ENCODE measurements at regions not wholly inside any gene's neighbourhood (a gene's known extent, or its start where the extent isn't known, plus 50 kb on each side); places are given as distances from the start of the nearest gene placed in this dataset.

- BruUV-seq (replicated peaks) = no TSS peak
- no peak for TF ChIP-seq CTCF (IDR thresholded peaks at IDR 0.05; ENCODE audit: insufficient read depth in 1 of 2, low read depth in 1 of 2, low read length in 1 of 2, severe bottlenecking in 1 of 2, unreplicated experiment in 1 of 2)
- Histone ChIP-seq H3K36me3 (ENCODE audit: control insufficient read depth, insufficient read depth, low read length) (no peaks in the 10 kb centered on the region), H3K4me3 (ENCODE audit: low read depth, low read length) (no peak overlapping the region), H3K4me1 (no peaks in the 10 kb centered on the region), H3K9me3 (no peaks in the 10 kb centered on the region; the same call in 1 of the 2 replicates), H3K27me3 (replicated peaks; ENCODE audit: control insufficient read depth, insufficient read depth, low read length) (no peaks in the 10 kb centered on the region)
- H3K4me1 Mint-ChIP-seq (ENCODE audit: low read depth, unreplicated experiment) = no peaks in the 10 kb centered on the region
- ChIA-PET POLR2A (no interaction called here), CTCF (no interaction called here)
- no peak overlapping the region for H3K4me3 Mint-ChIP-seq (ENCODE audit: unreplicated experiment)
- H3K27me3 Mint-ChIP-seq (ENCODE audit: insufficient read depth, unreplicated experiment) = no peaks in the 10 kb centered on the region
- H3K36me3 Mint-ChIP-seq (ENCODE audit: insufficient read depth, unreplicated experiment) = no peaks in the 10 kb centered on the region
- peaks cover 35% of the 10 kb centered on the region for H3K9me3 Mint-ChIP-seq (ENCODE audit: unreplicated experiment)
- DNase-seq = no peak
- H3K27ac Mint-ChIP-seq (ENCODE audit: unreplicated experiment) = no peak overlapping the region
- intact Hi-C loops (cut with micrococcal nuclease; ENCODE audit: unreplicated experiment) = no loop called here
These were observed 283.2 kb upstream of the FOXQ1 start for GRCh38 chr6:1028723-1029122.

GRCh38 chr6:1027795-1028569, 283.9 kb upstream of the FOXQ1 start:
- intact Hi-C loops (cut with micrococcal nuclease; ENCODE audit: unreplicated experiment) = no loop called here
- Mint-ChIP-seq H3K27ac (ENCODE audit: unreplicated experiment) (no peak overlapping the region), H3K27me3 (ENCODE audit: insufficient read depth, unreplicated experiment) (no peaks in the 10 kb centered on the region), H3K4me3 (ENCODE audit: unreplicated experiment) (no peak overlapping the region), H3K9me3 (ENCODE audit: unreplicated experiment) (peaks cover 34% of the 10 kb centered on the region), H3K4me1 (ENCODE audit: low read depth, unreplicated experiment) (no peaks in the 10 kb centered on the region), H3K36me3 (ENCODE audit: insufficient read depth, unreplicated experiment) (no peaks in the 10 kb centered on the region)
- Histone ChIP-seq H3K4me3 (ENCODE audit: low read depth, low read length) (no peak overlapping the region), H3K27me3 (replicated peaks; ENCODE audit: control insufficient read depth, insufficient read depth, low read length) (no peaks in the 10 kb centered on the region), H3K9me3 (no peaks in the 10 kb centered on the region; the same call in 1 of the 2 replicates), H3K4me1 (no peaks in the 10 kb centered on the region), H3K36me3 (ENCODE audit: control insufficient read depth, insufficient read depth, low read length) (no peaks in the 10 kb centered on the region)
- no peak for DNase-seq
- CTCF ChIA-PET = no interaction called here
- TF ChIP-seq CTCF (IDR thresholded peaks at IDR 0.05; ENCODE audit: insufficient read depth in 1 of 2, low read depth in 1 of 2, low read length in 1 of 2, severe bottlenecking in 1 of 2, unreplicated experiment in 1 of 2) = no peak
- BruUV-seq (replicated peaks) = no TSS peak
- POLR2A ChIA-PET = no interaction called here

DNA sequence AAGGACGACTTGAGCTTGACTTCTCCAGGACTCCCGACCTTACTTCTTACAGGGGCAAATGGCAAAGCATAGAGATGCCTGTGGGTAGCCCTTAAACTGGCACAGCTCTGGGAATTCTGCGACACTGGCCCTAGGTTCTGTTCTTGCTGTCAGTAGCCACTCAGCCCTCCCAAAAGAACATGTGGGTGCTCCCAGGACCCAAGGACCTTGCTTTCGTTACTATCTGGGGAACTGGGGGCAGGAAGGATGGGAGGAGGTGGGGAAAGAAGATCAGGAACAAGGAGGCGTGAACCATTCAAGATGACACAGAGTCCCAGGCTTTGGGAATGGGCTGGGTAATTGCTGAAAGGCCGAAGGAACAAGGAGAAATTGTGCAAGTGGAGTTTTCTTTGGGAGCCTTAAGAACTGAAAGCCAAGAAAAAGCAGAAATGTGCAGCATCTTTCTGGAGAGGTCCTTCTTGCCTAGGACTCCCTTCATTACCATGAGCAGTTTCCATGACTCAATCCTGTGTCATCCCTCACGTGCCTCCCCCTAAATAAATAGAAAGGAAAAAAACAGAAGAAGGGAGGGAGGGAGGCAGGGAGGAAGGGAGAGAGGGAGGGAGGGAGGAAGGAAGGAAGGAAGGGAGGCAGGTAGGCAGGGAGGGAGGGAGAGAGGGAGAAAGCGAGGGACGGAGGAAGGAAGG, 284.6 kb upstream of the FOXQ1 start:
- Mint-ChIP-seq H3K27ac (ENCODE audit: unreplicated experiment) (no peak overlapping the region), H3K36me3 (ENCODE audit: insufficient read depth, unreplicated experiment) (no peaks in the 10 kb centered on the region), H3K4me3 (ENCODE audit: unreplicated experiment) (no peak overlapping the region), H3K9me3 (ENCODE audit: unreplicated experiment) (peaks cover 27% of the 10 kb centered on the region), H3K4me1 (ENCODE audit: low read depth, unreplicated experiment) (no peaks in the 10 kb centered on the region), H3K27me3 (ENCODE audit: insufficient read depth, unreplicated experiment) (no peaks in the 10 kb centered on the region)
- ChIA-PET CTCF (no interaction called here), POLR2A (no interaction called here)
- Histone ChIP-seq H3K9me3 (no peaks in the 10 kb centered on the region; the same call in 1 of the 2 replicates), H3K36me3 (ENCODE audit: control insufficient read depth, insufficient read depth, low read length) (no peaks in the 10 kb centered on the region), H3K4me3 (ENCODE audit: low read depth, low read length) (no peak overlapping the region), H3K27me3 (replicated peaks; ENCODE audit: control insufficient read depth, insufficient read depth, low read length) (no peaks in the 10 kb centered on the region), H3K4me1 (no peaks in the 10 kb centered on the region)
- no peak for DNase-seq
- no peak for TF ChIP-seq CTCF (IDR thresholded peaks at IDR 0.05; ENCODE audit: insufficient read depth in 1 of 2, low read depth in 1 of 2, low read length in 1 of 2, severe bottlenecking in 1 of 2, unreplicated experiment in 1 of 2)
- intact Hi-C loops (cut with micrococcal nuclease; ENCODE audit: unreplicated experiment) = no loop called here
- no TSS peak for BruUV-seq (replicated peaks)
